GM23338 (cell line): ENCODE measurements at regions not wholly inside any gene's neighbourhood (a gene's known extent, or its start where the extent isn't known, plus 50 kb on each side); places are given as distances from the start of the nearest gene placed in this dataset.

Experiments used
- ATAC-seq: fragments of 200-7000 bp; cut with Tn5 transposase; 3 replicates; pipeline ENCODE4 v1.9.1; 2020
- DNase-seq: peaks from one replicate; pipeline ENCODE4 v3.0.0-alpha.2; 2015; ENCODE audit warnings: low spot score
- H2AFZ ChIP-seq: fragments of 200-600 bp; sonication (generic); 2 replicates; pipeline ENCODE4 v1.8.0; 2016; ENCODE audit warnings: antibody characterized with exemption, mild to moderate bottlenecking, moderate library complexity
- H3F3A ChIP-seq: fragments of 200-600 bp; sonication (generic); replicated peaks from 2 replicates; pipeline ENCODE4 v1.8.0; 2017; ENCODE audit warnings: antibody characterized with exemption, mixed run types, low read depth
- H3K27ac ChIP-seq: fragments of 200-600 bp; sonication (generic); 2 replicates; pipeline ENCODE4 v1.6.1; 2016; ENCODE audit warnings: low read depth
- H3K27me3 ChIP-seq: fragments of 200-600 bp; sonication (generic); 2 replicates; pipeline ENCODE4 v1.8.0; 2016; ENCODE audit warnings: mild to moderate bottlenecking, mixed run types, moderate library complexity; ENCODE audit not compliant: insufficient read depth
- H3K36me3 ChIP-seq: fragments of 200-600 bp; sonication (generic); 2 replicates; pipeline ENCODE4 v1.8.0; 2016; ENCODE audit warnings: mild to moderate bottlenecking; ENCODE audit not compliant: insufficient read depth
- H3K4me1 ChIP-seq: fragments of 200-600 bp; sonication (generic); 2 replicates; pipeline ENCODE4 v1.8.0; 2016; ENCODE audit warnings: mild to moderate bottlenecking, moderate library complexity; ENCODE audit not compliant: insufficient read depth
- H3K4me2 ChIP-seq: fragments of 200-600 bp; sonication (generic); 2 replicates; pipeline ENCODE4 v1.7.1; 2017; ENCODE audit warnings: mixed run types
- H3K4me3 ChIP-seq: fragments of 200-600 bp; sonication (generic); 2 replicates; pipeline ENCODE4 v1.6.1; 2016; ENCODE audit warnings: mixed run types
- H3K79me2 ChIP-seq: fragments of 200-600 bp; sonication (generic); replicated peaks from 2 replicates; pipeline ENCODE4 v1.8.0; 2017; ENCODE audit warnings: mild to moderate bottlenecking; ENCODE audit not compliant: insufficient read depth
- H3K9me2 ChIP-seq: fragments of 200-600 bp; sonication (generic); 2 replicates; pipeline ENCODE4 v1.8.0; 2017; ENCODE audit not compliant: insufficient read depth
- H4K20me1 ChIP-seq: fragments of 200-600 bp; sonication (generic); replicated peaks from 2 replicates; pipeline ENCODE4 v1.8.0; 2017; ENCODE audit warnings: mild to moderate bottlenecking; ENCODE audit not compliant: insufficient read depth
- H3K27ac Mint-ChIP-seq: 2 replicates; pipeline ENCODE4 v1.8.0; 2020; ENCODE audit warnings: inconsistent platforms, mild to moderate bottlenecking, moderate library complexity, mixed read lengths
- H3K27me3 Mint-ChIP-seq: 3 replicates; pipeline ENCODE4 v1.8.0; 2022; ENCODE audit warnings: low read depth, mild to moderate bottlenecking, moderate library complexity, mixed read lengths, inconsistent platforms; ENCODE audit not compliant: insufficient read depth, poor library complexity
- H3K36me3 Mint-ChIP-seq: 3 replicates; pipeline ENCODE4 v1.8.0; 2021; ENCODE audit warnings: low read depth, mild to moderate bottlenecking, inconsistent platforms, moderate library complexity, mixed read lengths
- H3K4me1 Mint-ChIP-seq: 3 replicates; pipeline ENCODE4 v1.8.0; 2020; ENCODE audit warnings: mild to moderate bottlenecking, inconsistent platforms, mixed read lengths
- H3K4me3 Mint-ChIP-seq: 3 replicates; pipeline ENCODE4 v1.8.0; 2021; ENCODE audit warnings: moderate library complexity, mild to moderate bottlenecking, inconsistent platforms, mixed read lengths
- H3K9me3 Mint-ChIP-seq: 3 replicates; pipeline ENCODE4 v1.8.0; 2020; ENCODE audit warnings: moderate library complexity, mild to moderate bottlenecking, inconsistent platforms, mixed read lengths
- ETS1 ChIP-seq: IDR thresholded peaks from 2 replicates; pipeline ENCODE4 v1.6.1; 2016; ENCODE audit warnings: antibody characterized with exemption
- EZH2 ChIP-seq: fragments of 200-600 bp; sonication (generic); IDR thresholded peaks from one replicate; pipeline ENCODE4 v1.8.0; 2017; ENCODE audit warnings: antibody characterized with exemption, mild to moderate bottlenecking, low read depth; ENCODE audit not compliant: unreplicated experiment
- JUNB ChIP-seq: IDR thresholded peaks from one replicate; pipeline ENCODE4 v1.6.1; 2016; ENCODE audit warnings: antibody characterized with exemption; ENCODE audit not compliant: unreplicated experiment
- NANOG ChIP-seq: IDR thresholded peaks from 2 replicates; pipeline ENCODE4 v1.6.1; 2016; ENCODE audit warnings: antibody characterized with exemption, borderline replicate concordance
- POLR2AphosphoS5 ChIP-seq: IDR thresholded peaks from 2 replicates; pipeline ENCODE4 v1.6.1; 2016; ENCODE audit warnings: antibody characterized with exemption, low read depth
- REST ChIP-seq: IDR thresholded peaks from one replicate; pipeline ENCODE4 v1.6.1; 2018; ENCODE audit warnings: antibody characterized with exemption; ENCODE audit not compliant: unreplicated experiment
- STAT1 ChIP-seq: IDR thresholded peaks from one replicate; pipeline ENCODE4 v1.6.1; 2016; ENCODE audit warnings: antibody characterized with exemption; ENCODE audit not compliant: unreplicated experiment
- ZNF331 ChIP-seq: fragments of 250-450 bp; sonication (Bioruptor Pico); IDR thresholded peaks from 2 replicates; pipeline ENCODE4 v1.5.0; 2020; ENCODE audit warnings: low read depth, mild to moderate bottlenecking, moderate library complexity
- ZNF462 ChIP-seq: fragments of 250-450 bp; sonication (Bioruptor Pico); IDR thresholded peaks from 2 replicates; pipeline ENCODE4 v1.5.0; 2020; ENCODE audit warnings: mild to moderate bottlenecking, moderate library complexity
- TF ChIP-seq, protein P1 (sequence below), 2 experiments: fragments of 200-600 bp in 1 of 2; sonication (generic) in 1 of 2; conservative IDR thresholded peaks; 2 replicates each; pipeline versions ENCODE4 v1.5.1 to v1.6.1; 2016 to 2017; ENCODE audit warnings: antibody characterized with exemption in 2 of 2, low read depth in 2 of 2, mild to moderate bottlenecking in 2 of 2, moderate library complexity in 1 of 2

GRCh38 chr1:185654952-185655314 is 79.3 kb upstream of the HMCN1 start:
- Mint-ChIP-seq H3K9me3 (peaks cover 7% of the 10 kb centered on the region), H3K4me1 (no peaks in the 10 kb centered on the region), H3K27me3 (no peaks in the 10 kb centered on the region), H3K36me3 (peaks cover 8% of the 10 kb centered on the region), H3K27ac (no peak overlapping the region), H3K4me3 (no peak overlapping the region)
- no peak overlapping the region for H3K4me2 ChIP-seq
- H3F3A ChIP-seq = no peaks in the 10 kb centered on the region
- no peaks in the 10 kb centered on the region for H3K4me1 ChIP-seq
- no peak overlapping the region for H3K4me3 ChIP-seq
- TF ChIP-seq STAT1 (no peak), JUNB (no peak), REST (no peak), ZNF462 (CRISPR knock-in tag) (no peak), POLR2AphosphoS5 (no peak), NANOG (no peak), EZH2 (no peak), ZNF331 (no peak), ETS1 (no peak)
- TF ChIP-seq, protein P1, sequence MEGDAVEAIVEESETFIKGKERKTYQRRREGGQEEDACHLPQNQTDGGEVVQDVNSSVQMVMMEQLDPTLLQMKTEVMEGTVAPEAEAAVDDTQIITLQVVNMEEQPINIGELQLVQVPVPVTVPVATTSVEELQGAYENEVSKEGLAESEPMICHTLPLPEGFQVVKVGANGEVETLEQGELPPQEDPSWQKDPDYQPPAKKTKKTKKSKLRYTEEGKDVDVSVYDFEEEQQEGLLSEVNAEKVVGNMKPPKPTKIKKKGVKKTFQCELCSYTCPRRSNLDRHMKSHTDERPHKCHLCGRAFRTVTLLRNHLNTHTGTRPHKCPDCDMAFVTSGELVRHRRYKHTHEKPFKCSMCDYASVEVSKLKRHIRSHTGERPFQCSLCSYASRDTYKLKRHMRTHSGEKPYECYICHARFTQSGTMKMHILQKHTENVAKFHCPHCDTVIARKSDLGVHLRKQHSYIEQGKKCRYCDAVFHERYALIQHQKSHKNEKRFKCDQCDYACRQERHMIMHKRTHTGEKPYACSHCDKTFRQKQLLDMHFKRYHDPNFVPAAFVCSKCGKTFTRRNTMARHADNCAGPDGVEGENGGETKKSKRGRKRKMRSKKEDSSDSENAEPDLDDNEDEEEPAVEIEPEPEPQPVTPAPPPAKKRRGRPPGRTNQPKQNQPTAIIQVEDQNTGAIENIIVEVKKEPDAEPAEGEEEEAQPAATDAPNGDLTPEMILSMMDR (conservative IDR thresholded peaks at IDR 0.05; ENCODE audit: low read depth in 2 of 2) = no peak
- H3K27ac ChIP-seq = no peak overlapping the region
- no peaks in the 10 kb centered on the region; the same call in 1 of the 2 replicates for H3K36me3 ChIP-seq
- 0 out of 2 replicates have a peak overlapping the region, but pooled peaks have one; percentile 15 for H2AFZ ChIP-seq
- H3K9me2 ChIP-seq = no peaks in the 10 kb centered on the region
- no peaks in the 10 kb centered on the region for H3K79me2 ChIP-seq
- ATAC-seq (no peak), DNase-seq (no peak)
- H4K20me1 ChIP-seq = no peaks in the 10 kb centered on the region
- H3K27me3 ChIP-seq = no peaks in the 10 kb centered on the region
